Caco-2 (cell line): ENCODE measurements at regions not wholly inside any gene's neighbourhood (a gene's known extent, or its start where the extent isn't known, plus 50 kb on each side); places are given as distances from the start of the nearest gene placed in this dataset.

Source experiments
- BruUV-seq: library from RNA; stranded (reverse); fragments of 400-500 nt; replicated peaks from 2 replicates; lab custom pipeline; 2021; lab: Mats Ljungman, UMichigan
- CTCF ChIA-PET: fragments of 300-600 bp; sonication (Branson Sonifier 250); formaldehyde crosslinking; loops from one replicate; lab custom pipeline; 2022; ENCODE audit warnings: antibody characterized with exemption; lab: Charles Lee
- POLR2A ChIA-PET: fragments of 300-600 bp; sonication (Branson Sonifier 250); formaldehyde crosslinking; loops from one replicate; lab custom pipeline; 2022; ENCODE audit warnings: antibody characterized with exemption; lab: Charles Lee
- DNase-seq, 2 experiments: peaks; one replicate each; pipeline versions ENCODE4 v3.0.0 to v3.0.0-alpha.2; 2020 to 2022
- H3K27me3 ChIP-seq: replicated peaks from 2 replicates; pipeline ENCODE4 v1.6.0; 2011; ENCODE audit warnings: low read length; ENCODE audit not compliant: control insufficient read depth, insufficient read depth
- H3K36me3 ChIP-seq: 2 replicates; pipeline ENCODE4 v1.5.1; 2011; ENCODE audit warnings: low read length; ENCODE audit not compliant: control insufficient read depth, insufficient read depth
- H3K4me1 ChIP-seq: fragments of 250-450 bp; sonication (Bioruptor Pico); 2 replicates; pipeline ENCODE4 v1.5.1; 2020; ENCODE audit warnings: mild to moderate bottlenecking
- H3K4me3 ChIP-seq: 2 replicates; pipeline ENCODE4 v1.5.1; 2011; ENCODE audit warnings: low read depth, mild to moderate bottlenecking, control low read depth, low read length
- H3K9me3 ChIP-seq: fragments of 250-450 bp; sonication (Bioruptor Pico); 2 replicates; pipeline ENCODE4 v1.5.1; 2020; ENCODE audit warnings: mild to moderate bottlenecking, moderate library complexity
- H3K27ac Mint-ChIP-seq: one replicate; pipeline ENCODE4 v1.8.0; 2022; ENCODE audit warnings: mixed read lengths; ENCODE audit not compliant: unreplicated experiment
- H3K27me3 Mint-ChIP-seq: one replicate; pipeline ENCODE4 v1.8.0; 2022; ENCODE audit warnings: mixed read lengths; ENCODE audit not compliant: insufficient read depth, unreplicated experiment
- H3K36me3 Mint-ChIP-seq: one replicate; pipeline ENCODE4 v1.8.0; 2022; ENCODE audit warnings: mild to moderate bottlenecking, mixed read lengths; ENCODE audit not compliant: insufficient read depth, unreplicated experiment
- H3K4me1 Mint-ChIP-seq: one replicate; pipeline ENCODE4 v1.8.0; 2022; ENCODE audit warnings: low read depth, mixed read lengths; ENCODE audit not compliant: unreplicated experiment
- H3K4me3 Mint-ChIP-seq: one replicate; pipeline ENCODE4 v1.8.0; 2022; ENCODE audit warnings: mild to moderate bottlenecking, moderate library complexity, mixed read lengths; ENCODE audit not compliant: unreplicated experiment
- H3K9me3 Mint-ChIP-seq: one replicate; pipeline ENCODE4 v1.8.0; 2022; ENCODE audit warnings: mixed read lengths; ENCODE audit not compliant: unreplicated experiment
- CTCF ChIP-seq, 2 experiments: fragments of 200-600 bp in 1 of 2; IDR thresholded peaks; 1 replicate in 1 of 2; 2 replicates in 1 of 2; pipeline versions ENCODE4 v1.5.1 to v1.8.0; 2011 to 2022; ENCODE audit warnings: antibody characterized with exemption in 1 of 2, control low read depth in 1 of 2, inconsistent platforms in 1 of 2, low read depth in 1 of 2, low read length in 1 of 2, mild to moderate bottlenecking in 1 of 2, moderate library complexity in 1 of 2; ENCODE audit not compliant: insufficient read depth in 1 of 2, severe bottlenecking in 1 of 2, unreplicated experiment in 1 of 2
- intact Hi-C: fragments of 100-400 bp; cut with micrococcal nuclease; formaldehyde crosslinking; loops from one replicate; pipeline ENCODE4 v1.10.0; 2022; ENCODE audit not compliant: unreplicated experiment

- no peak for TF ChIP-seq CTCF (IDR thresholded peaks at IDR 0.05; ENCODE audit: insufficient read depth in 1 of 2, low read depth in 1 of 2, low read length in 1 of 2, severe bottlenecking in 1 of 2, unreplicated experiment in 1 of 2)
- intact Hi-C loops, result no loop called here
- ChIA-PET CTCF (no interaction called here), POLR2A (no interaction called here)
- no peak overlapping the region for H3K4me3 Mint-ChIP-seq
- H3K27me3 ChIP-seq, result no peaks in the 10 kb centered on the region
- H3K9me3 ChIP-seq, result no peaks in the 10 kb centered on the region
- BruUV-seq, result no TSS peak
- no peaks in the 10 kb centered on the region for H3K36me3 ChIP-seq
- H3K27me3 Mint-ChIP-seq, result no peaks in the 10 kb centered on the region
- H3K4me1 ChIP-seq, result peaks cover 13% of the 10 kb centered on the region
- no peaks in the 10 kb centered on the region for H3K9me3 Mint-ChIP-seq
- no peak for DNase-seq
- no peaks in the 10 kb centered on the region for H3K36me3 Mint-ChIP-seq
- peaks cover 14% of the 10 kb centered on the region for H3K4me1 Mint-ChIP-seq
- no peak overlapping the region for H3K4me3 ChIP-seq
- no peak overlapping the region for H3K27ac Mint-ChIP-seq
Observed at GRCh38 chr4:174086829-174087799, 196.4 kb downstream of the FBXO8 start.

GRCh38 chr4:174084981-174085380 lies 198.5 kb downstream of the FBXO8 start:
- H3K9me3 ChIP-seq, result no peaks in the 10 kb centered on the region
- peaks cover 12% of the 10 kb centered on the region for H3K4me1 ChIP-seq
- Mint-ChIP-seq H3K27ac (no peak overlapping the region), H3K4me1 (peaks cover 14% of the 10 kb centered on the region), H3K36me3 (no peaks in the 10 kb centered on the region), H3K4me3 (no peak overlapping the region), H3K9me3 (no peaks in the 10 kb centered on the region), H3K27me3 (no peaks in the 10 kb centered on the region)
- intact Hi-C loops, result loop anchor here (2.0 kb wide), 1 partner anchor 14 kb away; no protein-coding TSS in a partner anchor
- CTCF ChIA-PET, result no interaction called here
- H3K4me3 ChIP-seq, result no peak overlapping the region
- POLR2A ChIA-PET, result no interaction called here
- BruUV-seq, result no TSS peak
- no peak for TF ChIP-seq CTCF (IDR thresholded peaks at IDR 0.05; ENCODE audit: insufficient read depth in 1 of 2, low read depth in 1 of 2, low read length in 1 of 2, severe bottlenecking in 1 of 2, unreplicated experiment in 1 of 2)
- no peaks in the 10 kb centered on the region for H3K27me3 ChIP-seq
- DNase-seq, result no peak
- H3K36me3 ChIP-seq, result no peaks in the 10 kb centered on the region

- Mint-ChIP-seq H3K27ac (no peak overlapping the region), H3K4me3 (no peak overlapping the region), H3K4me1 (peaks cover 10% of the 10 kb centered on the region), H3K36me3 (no peaks in the 10 kb centered on the region), H3K27me3 (no peaks in the 10 kb centered on the region), H3K9me3 (no peaks in the 10 kb centered on the region)
- ChIA-PET POLR2A (no interaction called here), CTCF (no interaction called here)
- Histone ChIP-seq H3K36me3 (no peaks in the 10 kb centered on the region), H3K4me1 (peaks cover 8% of the 10 kb centered on the region), H3K27me3 (no peaks in the 10 kb centered on the region), H3K9me3 (no peaks in the 10 kb centered on the region), H3K4me3 (no peak overlapping the region)
- TF ChIP-seq CTCF (IDR thresholded peaks at IDR 0.05; ENCODE audit: insufficient read depth in 1 of 2, low read depth in 1 of 2, low read length in 1 of 2, severe bottlenecking in 1 of 2, unreplicated experiment in 1 of 2), result no peak
- DNase-seq, result no peak
- intact Hi-C loops, result loop anchor here (2.0 kb wide), 1 partner anchor 14 kb away; no protein-coding TSS in a partner anchor
- BruUV-seq, result no TSS peak
Observed at GRCh38 chr4:174084542-174084941, 198.9 kb downstream of the FBXO8 start.
